HCT116 (cell line): ENCODE measurements at regions not wholly inside any gene's neighbourhood (a gene's known extent, or its start where the extent isn't known, plus 50 kb on each side); places are given as distances from the start of the nearest gene placed in this dataset.

ENCODE experiments used
- CBX3 ChIP-seq: IDR thresholded peaks from 2 replicates; pipeline ENCODE4 v1.6.1; 2012; ENCODE audit warnings: low read depth
- EZH2 ChIP-seq: fragments of 200-600 bp; sonication (generic); IDR thresholded peaks from 2 replicates; pipeline ENCODE4 v1.6.1; 2017; ENCODE audit warnings: antibody characterized with exemption, mixed run types
- EZH2phosphoT487 ChIP-seq: fragments of 200-600 bp; IDR thresholded peaks from 2 replicates; pipeline ENCODE4 v1.6.1; 2018; ENCODE audit warnings: antibody characterized with exemption, borderline replicate concordance
- FOSL1 ChIP-seq: IDR thresholded peaks from 2 replicates; pipeline ENCODE4 v1.6.1; 2012; ENCODE audit warnings: low read depth
- POLR2A ChIP-seq: IDR thresholded peaks from 2 replicates; pipeline ENCODE4 v1.7.0; 2011; ENCODE audit warnings: borderline replicate concordance; ENCODE audit not compliant: insufficient read depth, insufficient read length; ENCODE audit errors: extremely low read depth
- POLR2AphosphoS5 ChIP-seq: IDR thresholded peaks from 2 replicates; pipeline ENCODE4 v1.6.1; 2011; ENCODE audit warnings: mild to moderate bottlenecking, low read depth, low read length, moderate library complexity
- REST ChIP-seq: IDR thresholded peaks from 2 replicates; pipeline ENCODE4 v1.6.1; 2012; ENCODE audit warnings: low read depth
- ZNF274 ChIP-seq: fragments of 200-500 bp; sonication (Bioruptor generic); IDR thresholded peaks from 2 replicates; pipeline ENCODE4 v1.6.1; 2014; ENCODE audit warnings: mild to moderate bottlenecking, low read depth, low read length, inconsistent platforms
- TF ChIP-seq, protein P1 (sequence below), 3 experiments: fragments of 200-600 bp in 1 of 3; sonication (generic) in 1 of 3; IDR thresholded peaks in 2 of 3; conservative IDR thresholded peaks in 1 of 3; 2 replicates each; pipeline ENCODE4 v1.5.1; 2012 to 2017; ENCODE audit warnings: low read depth in 2 of 3, low read length in 2 of 3, antibody characterized with exemption in 1 of 3, borderline replicate concordance in 1 of 3, control low read depth in 1 of 3, mild to moderate bottlenecking in 1 of 3, mixed read lengths in 1 of 3, mixed run types in 1 of 3, moderate library complexity in 1 of 3; ENCODE audit not compliant: insufficient read depth in 1 of 3

DNA sequence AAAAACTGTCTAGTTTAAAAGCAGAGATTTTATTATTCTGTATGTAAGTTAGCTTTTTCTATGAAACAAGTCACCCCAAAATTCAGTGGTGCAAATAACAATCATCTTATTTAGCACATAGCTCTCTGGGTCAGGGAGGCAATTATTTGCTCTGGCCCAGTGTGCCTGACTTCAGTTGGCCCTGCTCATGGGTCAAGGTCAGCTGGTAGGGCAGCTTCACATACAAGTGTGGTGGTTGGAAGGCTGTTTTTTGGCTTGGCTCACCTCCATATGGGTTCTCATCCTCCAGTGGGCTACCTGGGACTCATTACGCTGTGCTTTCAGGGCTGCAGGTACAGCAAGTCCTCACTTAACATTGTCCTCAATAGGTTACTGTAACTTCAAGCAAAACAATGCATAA, 228.6 kb downstream of the NR2F2 start:
- TF ChIP-seq FOSL1, result no peak
- TF ChIP-seq, protein P1, sequence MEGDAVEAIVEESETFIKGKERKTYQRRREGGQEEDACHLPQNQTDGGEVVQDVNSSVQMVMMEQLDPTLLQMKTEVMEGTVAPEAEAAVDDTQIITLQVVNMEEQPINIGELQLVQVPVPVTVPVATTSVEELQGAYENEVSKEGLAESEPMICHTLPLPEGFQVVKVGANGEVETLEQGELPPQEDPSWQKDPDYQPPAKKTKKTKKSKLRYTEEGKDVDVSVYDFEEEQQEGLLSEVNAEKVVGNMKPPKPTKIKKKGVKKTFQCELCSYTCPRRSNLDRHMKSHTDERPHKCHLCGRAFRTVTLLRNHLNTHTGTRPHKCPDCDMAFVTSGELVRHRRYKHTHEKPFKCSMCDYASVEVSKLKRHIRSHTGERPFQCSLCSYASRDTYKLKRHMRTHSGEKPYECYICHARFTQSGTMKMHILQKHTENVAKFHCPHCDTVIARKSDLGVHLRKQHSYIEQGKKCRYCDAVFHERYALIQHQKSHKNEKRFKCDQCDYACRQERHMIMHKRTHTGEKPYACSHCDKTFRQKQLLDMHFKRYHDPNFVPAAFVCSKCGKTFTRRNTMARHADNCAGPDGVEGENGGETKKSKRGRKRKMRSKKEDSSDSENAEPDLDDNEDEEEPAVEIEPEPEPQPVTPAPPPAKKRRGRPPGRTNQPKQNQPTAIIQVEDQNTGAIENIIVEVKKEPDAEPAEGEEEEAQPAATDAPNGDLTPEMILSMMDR (IDR thresholded peaks at IDR 0.05 in 2 of 3, conservative IDR thresholded peaks at IDR 0.05 in 1 of 3; ENCODE audit: borderline replicate concordance in 1 of 3, insufficient read depth in 1 of 3, low read depth in 2 of 3, low read length in 2 of 3), result no peak
- no peak for TF ChIP-seq ZNF274
- TF ChIP-seq POLR2AphosphoS5, result no peak
- TF ChIP-seq REST, result no peak
- TF ChIP-seq EZH2, result no peak
- TF ChIP-seq EZH2phosphoT487, result no peak
- TF ChIP-seq CBX3, result no peak
- no peak for TF ChIP-seq POLR2A
